GM12872 (cell line): ENCODE measurements at regions not wholly inside any gene's neighbourhood (a gene's known extent, or its start where the extent isn't known, plus 50 kb on each side); places are given as distances from the start of the nearest gene placed in this dataset.

ENCODE experiments used
- TF ChIP-seq, protein P1 (sequence below): IDR thresholded peaks from 3 replicates; pipeline ENCODE4 v1.5.1; 2011; ENCODE audit warnings: low read depth, mild to moderate bottlenecking, low read length, moderate library complexity; ENCODE audit not compliant: insufficient read depth

DNA sequence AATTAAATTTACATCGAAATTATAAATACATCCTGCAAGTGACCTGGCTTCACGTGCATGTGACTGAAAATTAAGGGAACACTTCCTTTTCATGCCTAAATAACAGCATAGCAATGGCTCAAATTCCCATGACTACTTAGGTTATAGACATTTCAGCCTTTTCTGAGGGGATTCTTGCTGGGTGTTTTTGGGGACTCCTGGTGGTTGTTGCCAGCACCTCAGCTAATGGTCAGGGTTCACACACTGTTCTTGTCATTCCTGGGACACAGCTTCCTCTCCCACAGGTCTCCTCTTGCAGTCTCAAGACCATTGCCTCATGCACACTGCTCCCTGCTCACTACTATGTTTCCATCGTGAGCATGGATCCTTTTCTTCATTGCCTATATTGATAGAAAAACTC lies 148.9 kb upstream of the GLI3 start:
- TF ChIP-seq, protein P1, sequence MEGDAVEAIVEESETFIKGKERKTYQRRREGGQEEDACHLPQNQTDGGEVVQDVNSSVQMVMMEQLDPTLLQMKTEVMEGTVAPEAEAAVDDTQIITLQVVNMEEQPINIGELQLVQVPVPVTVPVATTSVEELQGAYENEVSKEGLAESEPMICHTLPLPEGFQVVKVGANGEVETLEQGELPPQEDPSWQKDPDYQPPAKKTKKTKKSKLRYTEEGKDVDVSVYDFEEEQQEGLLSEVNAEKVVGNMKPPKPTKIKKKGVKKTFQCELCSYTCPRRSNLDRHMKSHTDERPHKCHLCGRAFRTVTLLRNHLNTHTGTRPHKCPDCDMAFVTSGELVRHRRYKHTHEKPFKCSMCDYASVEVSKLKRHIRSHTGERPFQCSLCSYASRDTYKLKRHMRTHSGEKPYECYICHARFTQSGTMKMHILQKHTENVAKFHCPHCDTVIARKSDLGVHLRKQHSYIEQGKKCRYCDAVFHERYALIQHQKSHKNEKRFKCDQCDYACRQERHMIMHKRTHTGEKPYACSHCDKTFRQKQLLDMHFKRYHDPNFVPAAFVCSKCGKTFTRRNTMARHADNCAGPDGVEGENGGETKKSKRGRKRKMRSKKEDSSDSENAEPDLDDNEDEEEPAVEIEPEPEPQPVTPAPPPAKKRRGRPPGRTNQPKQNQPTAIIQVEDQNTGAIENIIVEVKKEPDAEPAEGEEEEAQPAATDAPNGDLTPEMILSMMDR: peak; percentile 27; the same call in 1 of the 3 replicates

DNA sequence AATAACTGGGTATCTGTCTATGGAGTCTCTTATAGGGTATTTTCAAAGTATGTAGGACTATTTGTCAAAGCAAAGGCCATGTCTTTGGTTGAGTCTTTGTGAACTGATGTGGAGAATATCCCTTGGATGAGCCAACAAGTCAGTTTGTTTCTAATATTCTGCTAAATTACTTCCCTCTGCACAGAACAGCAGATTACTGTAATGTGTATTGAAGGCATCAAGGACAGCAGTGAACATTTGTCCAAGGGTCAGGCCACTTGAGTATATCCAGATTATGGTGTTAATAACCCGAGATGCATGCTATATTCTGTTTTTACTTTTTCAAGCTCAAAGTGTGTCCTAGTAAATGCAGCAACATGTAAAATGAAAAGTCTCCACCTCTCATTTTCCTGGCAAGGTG lies 144.2 kb upstream of the GLI3 start:
- TF ChIP-seq, protein P1: no peak

DNA sequence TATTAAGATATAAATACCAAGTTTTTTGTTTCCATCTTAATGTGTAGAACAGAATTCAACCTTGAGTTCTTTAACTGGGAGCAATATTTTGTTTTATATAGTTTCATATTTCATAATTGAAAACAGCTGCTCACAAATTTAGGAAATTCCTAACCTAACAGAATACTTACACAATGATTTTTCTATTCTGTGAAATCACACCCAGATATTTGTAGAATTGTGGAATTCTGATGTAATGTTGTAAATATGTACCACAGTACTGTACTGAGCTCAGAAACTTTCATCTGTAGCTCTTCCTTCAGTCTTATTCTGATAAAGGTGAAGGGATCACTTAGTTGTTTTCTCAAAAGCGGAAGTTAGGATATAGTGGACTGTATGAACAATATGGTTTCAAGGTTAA lies 143.4 kb upstream of the GLI3 start:
- TF ChIP-seq, protein P1: no peak

DNA sequence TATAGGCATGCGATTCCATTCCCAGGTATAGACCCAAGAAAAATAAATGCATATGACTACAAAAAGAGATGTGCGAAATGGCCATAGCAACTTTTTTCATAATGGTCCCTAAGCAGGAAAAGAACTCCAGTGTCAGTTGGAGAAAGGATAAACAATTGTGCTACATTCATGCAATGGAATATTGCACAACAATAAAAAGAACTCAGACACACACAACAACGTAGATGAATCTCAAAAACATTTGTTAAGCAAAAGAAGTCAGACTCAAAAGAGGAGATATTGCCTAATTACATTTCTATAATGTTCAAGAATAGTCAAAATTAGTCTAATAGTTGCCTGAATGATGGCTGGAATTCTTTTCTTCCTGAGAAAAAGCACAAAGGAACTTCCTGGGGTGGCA lies 141.1 kb upstream of the GLI3 start:
- TF ChIP-seq, protein P1: no peak

DNA sequence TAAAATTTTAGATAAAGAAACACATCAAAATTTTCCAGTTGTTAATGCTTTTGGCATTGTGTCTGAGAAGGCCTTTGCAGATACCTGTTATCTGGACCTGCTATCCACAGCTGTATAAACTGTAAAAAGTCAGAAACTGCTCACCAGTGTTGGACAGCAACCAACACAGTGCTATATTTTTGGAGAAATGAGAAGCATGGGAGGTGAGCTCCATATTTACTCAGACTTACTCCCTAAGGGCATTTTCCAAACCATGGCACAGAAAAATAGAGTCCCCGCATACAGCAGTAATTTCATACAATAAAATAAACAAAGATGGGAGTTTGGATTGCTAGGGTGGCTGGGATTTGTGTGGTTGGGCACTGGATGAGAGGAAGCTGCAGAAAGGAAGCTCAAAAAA lies 136.3 kb upstream of the GLI3 start:
- TF ChIP-seq, protein P1: no peak

DNA sequence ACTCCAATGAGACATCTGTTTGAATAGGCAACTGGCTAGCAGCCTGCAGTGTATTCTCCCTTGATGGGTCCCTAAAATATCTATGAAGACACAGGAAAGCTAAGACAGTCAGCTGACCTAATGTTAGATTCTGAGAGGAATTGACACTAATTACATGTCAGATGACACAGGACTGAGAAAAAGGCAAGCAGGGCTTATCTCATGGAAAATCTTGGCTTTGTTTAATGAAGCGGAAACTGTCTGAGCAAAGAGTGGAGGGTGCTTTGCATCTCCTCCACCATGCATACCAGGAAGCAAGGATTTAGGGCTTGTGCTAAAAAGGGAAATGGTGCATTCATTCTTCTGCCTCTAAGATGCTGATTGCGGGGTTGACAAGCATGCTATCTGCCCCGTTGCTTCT lies 135.5 kb upstream of the GLI3 start:
- TF ChIP-seq, protein P1: no peak

DNA sequence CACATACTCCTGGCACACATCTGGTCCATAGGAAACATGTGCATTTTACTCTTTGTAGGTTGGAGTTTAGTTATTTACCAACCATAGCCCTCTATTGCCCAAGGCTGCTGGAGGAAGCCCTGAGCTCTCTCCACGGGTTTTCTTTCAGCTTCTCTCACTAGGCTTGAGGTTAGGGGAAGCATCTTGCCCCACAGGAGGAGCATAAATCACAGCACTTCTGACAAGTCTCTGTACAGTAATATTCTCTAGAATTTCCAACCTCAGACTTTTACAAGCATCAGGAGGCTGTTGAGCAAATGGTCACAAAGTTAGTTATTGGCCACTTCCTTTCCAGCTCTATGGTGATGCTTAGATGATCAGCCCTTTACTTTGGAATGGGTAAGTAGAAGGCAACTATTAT lies 122.9 kb upstream of the GLI3 start:
- TF ChIP-seq, protein P1: no peak

DNA sequence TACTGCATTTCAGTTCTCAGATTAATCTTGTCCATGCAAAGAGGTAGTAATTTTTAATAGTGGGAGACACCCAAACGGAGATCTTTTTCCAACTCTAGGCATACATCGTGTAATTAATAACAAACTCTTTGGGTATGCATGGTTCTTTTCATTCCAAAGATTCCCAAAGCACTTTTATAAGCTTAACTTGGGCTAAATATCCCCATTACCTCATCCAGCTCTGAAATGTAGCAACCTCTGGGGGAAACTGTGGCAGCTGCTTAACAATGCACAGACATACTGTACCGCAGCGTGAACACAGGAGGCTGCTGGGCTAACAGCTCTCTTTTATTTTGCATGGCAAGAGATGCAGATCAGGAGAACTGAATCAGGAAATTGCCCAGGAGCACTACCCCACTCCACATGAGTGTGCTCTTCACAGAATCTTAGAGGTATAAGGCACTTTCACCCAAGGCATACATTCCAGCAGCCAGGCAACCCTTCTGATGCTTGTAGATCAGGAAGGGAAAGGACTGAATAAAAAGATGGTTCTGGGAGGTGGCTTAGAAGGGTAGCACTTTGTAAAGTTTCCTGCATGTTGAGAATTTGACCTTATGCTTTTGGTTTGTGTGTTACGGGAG lies 114.4 kb upstream of the GLI3 start:
- TF ChIP-seq, protein P1: no peak
